Right ventricle myocardium superior (tissue), 1 donor: ENCODE measurements at regions not wholly inside any gene's neighbourhood (a gene's known extent, or its start where the extent isn't known, plus 50 kb on each side); places are given as distances from the start of the nearest gene placed in this dataset.

ENCODE experiments used
- ATAC-seq: fragments of 200-7000 bp; cut with Tn5 transposase; one replicate; pipeline ENCODE4 v1.9.1; 2020; ENCODE audit warnings: mild to moderate bottlenecking; ENCODE audit not compliant: poor library complexity
- DNase-seq: peaks from one replicate; pipeline ENCODE4 v3.0.0-alpha.2; 2020
- intact Hi-C: fragments of 100-400 bp; cut with DNase I; formaldehyde crosslinking; loops from one replicate; pipeline ENCODE4 v1.11.2; 2022
- donor health status: DM: no; HTN: yes; CAD: no; lungs with severe emphysema.

DNA sequence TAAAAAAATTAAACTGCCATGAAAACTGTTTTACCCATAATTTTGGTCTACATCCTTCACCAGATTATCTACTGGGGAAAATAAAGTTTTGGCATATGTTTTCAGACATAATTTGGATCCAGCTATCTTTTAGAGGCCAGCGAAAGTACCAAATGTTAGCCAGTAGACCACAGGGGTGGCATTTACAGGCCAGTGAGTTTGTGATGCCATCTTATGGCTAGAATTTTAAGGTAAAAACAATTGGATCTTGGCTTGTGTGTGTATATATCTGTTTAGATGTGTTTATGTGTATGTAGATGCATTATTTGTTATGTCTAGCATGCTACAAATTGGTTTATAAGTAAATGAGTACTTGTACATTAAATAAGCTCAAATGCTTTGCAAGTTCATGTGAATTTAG is 322.6 kb downstream of the ASXL3 start:
- DNase-seq (no peak), ATAC-seq (no peak)
- intact Hi-C loops = no loop called here

DNA sequence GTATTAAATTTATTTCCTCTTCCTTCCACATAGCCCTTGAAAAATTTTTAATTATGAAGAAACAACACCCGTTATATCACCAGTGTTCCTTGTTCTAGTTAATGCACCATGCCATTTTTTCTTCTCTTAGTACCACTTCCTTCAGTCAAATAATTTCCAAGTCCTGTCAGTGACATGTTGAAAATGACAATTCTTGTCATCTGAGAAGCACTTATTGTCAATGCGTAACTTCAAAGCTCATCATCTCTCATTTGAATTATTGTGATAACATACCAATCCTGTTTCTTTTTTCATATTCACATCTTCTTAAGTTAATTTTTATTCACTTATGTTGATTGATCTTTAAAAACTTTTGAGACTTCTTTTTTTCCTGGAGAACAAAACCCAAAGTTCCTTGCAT is 320.4 kb downstream of the ASXL3 start:
- intact Hi-C loops = loop anchor here (5.0 kb wide), 1 partner anchor 186 kb away; no protein-coding TSS in a partner anchor
- ATAC-seq = no peak
- no peak for DNase-seq

DNA sequence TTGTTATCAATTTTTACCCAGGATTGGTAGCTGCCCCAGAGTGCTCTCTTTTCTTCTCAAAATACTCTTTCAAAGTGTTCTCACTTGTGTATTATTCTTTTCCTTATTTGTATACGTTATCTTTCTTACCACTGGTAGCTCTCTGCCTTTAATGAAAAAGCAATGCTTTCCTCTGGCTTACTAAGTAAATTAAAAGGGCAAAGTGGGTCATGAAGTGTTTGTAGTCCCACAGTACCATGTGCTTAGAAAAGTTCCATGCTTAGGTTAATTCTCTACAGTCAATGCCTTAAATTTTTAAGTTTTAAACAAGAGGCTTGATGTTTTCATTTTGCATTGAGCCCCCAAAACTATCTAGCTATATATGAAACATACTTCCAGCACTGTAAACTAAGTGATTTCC is 300.2 kb downstream of the ASXL3 start:
- intact Hi-C loops = loop anchor here (10.0 kb wide), 1 partner anchor 57 kb away; no protein-coding TSS in a partner anchor
- ATAC-seq (no peak), DNase-seq (no peak)

DNA sequence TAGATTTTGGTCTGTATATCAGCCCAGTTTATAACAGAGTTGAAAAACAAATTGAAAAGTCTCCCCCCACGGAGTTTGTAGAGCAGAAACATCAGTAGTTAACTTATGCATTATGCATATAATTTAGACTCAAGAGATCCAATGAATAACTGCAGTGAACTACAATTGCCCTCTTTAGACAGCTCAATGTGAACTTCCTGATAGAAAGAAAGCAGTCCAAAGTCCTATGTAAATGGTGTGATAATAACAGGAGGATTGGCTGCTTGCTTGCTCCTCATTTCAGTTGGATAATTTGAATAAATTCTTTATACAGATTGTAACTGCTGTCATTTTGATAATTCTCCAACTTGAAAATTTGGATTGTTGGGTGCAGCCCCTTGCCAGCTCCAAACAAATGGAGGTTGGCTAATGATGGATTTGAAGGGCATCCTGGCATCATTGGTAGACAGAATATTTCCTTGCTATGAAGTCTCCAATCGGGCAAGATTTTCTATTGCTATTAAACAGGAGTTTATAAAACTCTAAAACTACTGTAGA is 297.1 kb downstream of the ASXL3 start:
- DNase-seq (no peak), ATAC-seq (no peak)
- intact Hi-C loops = loop anchor here (10.0 kb wide), 1 partner anchor 60 kb away; no protein-coding TSS in a partner anchor

DNA sequence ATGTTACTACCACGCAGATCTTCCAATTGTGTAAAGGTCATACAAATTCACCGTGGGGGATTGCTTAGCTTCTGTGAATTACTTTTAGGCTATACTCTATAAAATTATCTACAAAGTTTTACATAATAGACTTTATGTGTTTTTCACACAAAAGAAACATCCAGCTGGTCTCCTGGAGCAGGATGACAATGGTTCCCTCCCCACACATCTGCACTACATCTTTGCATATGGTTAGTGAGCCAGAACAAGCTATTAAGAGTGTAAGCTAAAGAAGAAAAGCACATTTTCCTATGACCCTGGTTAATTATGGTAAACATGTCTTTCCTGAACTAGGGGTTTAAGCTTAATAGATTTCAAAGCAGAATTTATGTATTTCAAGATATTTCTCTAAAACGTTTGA is 295.1 kb downstream of the ASXL3 start:
- DNase-seq = no peak
- no peak for ATAC-seq
- intact Hi-C loops = loop anchor here (10.0 kb wide), 1 partner anchor 62 kb away; no protein-coding TSS in a partner anchor

DNA sequence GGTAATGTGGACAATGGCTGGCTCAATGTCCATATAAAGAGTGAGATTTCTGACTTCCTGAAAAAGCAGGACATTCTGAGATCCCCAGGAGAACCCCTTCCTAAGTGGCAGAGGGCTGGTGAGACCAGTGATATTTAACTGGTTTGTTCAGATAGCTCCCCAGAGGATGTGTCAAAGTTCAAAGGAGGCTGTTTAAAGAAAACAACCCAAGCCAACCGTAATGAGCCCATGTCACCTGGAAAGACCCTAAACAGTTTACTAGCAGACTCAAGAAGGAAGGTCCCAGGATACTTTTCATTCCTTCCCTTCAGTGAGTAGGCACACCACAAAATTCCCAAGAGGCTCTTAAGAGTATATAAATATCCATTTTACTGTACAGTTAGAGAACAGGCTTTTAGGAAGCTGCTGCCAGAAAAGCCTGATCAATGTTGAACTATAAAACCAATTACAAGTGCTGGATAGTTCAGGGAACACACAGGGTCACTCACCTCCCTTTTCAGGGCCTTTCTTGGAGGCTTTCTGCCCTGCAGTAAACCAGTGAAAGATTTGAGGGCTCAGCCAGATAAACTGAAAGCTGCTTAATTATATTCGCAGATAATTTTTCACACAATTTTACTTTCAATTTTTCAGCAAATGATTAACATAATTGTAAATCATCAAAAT is 293.5 kb downstream of the ASXL3 start:
- intact Hi-C loops = loop anchor here (10.0 kb wide), 1 partner anchor 63 kb away; no protein-coding TSS in a partner anchor
- DNase-seq = no peak
- no peak for ATAC-seq

DNA sequence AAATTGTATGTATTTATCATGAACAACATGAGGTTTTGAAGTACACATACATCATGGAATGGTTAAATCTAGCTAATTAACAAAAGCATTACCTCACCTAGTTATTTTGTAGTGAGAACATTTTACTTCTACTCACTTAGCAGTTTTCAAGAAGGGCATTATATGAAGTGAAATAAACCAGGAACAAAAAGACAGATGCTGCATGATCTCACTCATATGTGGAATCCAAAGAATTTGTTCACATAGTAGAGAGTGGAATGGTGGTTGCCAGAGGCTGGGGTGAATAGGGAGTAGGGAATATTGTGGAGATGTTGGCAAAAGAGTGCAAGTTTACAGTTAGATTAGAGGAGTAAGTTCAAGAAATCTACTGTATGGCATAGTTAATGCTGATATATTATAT is 292.0 kb downstream of the ASXL3 start:
- ATAC-seq (no peak), DNase-seq (no peak)
- intact Hi-C loops = loop anchor here (10.0 kb wide), 1 partner anchor 65 kb away; no protein-coding TSS in a partner anchor

DNA sequence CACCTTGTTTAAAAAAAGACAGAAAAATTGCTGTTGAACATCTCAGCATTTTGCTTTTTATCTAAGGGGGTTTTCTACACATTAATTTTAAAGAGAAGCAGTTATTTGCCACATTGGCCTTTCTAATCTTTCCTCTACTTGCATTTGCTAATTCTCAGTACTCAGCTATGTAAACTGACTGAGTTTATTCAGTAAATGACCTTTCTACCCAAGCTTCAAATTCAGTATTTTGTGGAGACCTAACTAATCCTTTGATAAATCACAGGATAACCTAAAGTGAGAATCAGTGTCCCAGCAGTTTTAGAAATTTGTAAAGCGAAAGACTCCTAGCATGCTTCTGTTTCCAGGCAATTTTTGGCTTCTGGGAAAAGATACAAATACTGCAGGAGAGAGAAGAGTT is 288.4 kb downstream of the ASXL3 start:
- no peak for ATAC-seq
- no peak for DNase-seq
- intact Hi-C loops = no loop called here

DNA sequence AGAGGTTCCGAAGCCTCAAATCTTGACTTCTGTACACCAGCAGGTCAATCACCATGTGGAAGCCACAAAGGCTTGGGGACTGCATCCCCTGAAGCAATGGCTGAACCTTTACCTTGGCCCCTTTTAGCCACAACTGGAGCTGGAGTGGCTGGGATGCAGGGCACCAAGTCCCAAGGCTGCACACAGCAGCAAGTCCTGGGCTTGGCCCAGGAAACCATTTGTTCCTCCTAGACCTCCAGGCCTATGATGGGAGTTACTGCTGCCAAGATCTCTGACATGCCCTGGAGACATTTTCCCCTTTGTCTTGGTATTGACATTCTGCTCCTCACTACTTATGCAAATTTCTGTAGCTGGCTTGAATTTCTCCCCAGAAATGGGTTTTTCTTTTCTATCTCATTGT is 285.9 kb downstream of the ASXL3 start:
- no peak for ATAC-seq
- intact Hi-C loops = no loop called here
- no peak for DNase-seq

DNA sequence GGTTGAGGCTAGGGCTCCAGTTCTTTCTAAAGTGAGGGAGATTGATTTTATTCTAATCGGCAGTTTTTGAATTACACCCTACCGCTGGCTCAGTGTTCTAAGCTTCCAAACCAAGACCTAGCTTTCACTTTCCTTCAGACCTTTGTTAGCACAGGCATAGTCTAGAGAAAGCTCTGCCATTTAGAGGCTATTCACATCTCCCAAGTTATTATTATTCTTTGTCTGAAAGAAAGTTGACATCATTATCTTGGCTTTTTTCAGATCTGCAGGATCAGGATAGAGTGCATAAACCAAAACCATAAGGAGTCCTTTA is 276.8 kb downstream of the ASXL3 start:
- DNase-seq (no peak), ATAC-seq (no peak)
- intact Hi-C loops = no loop called here

DNA sequence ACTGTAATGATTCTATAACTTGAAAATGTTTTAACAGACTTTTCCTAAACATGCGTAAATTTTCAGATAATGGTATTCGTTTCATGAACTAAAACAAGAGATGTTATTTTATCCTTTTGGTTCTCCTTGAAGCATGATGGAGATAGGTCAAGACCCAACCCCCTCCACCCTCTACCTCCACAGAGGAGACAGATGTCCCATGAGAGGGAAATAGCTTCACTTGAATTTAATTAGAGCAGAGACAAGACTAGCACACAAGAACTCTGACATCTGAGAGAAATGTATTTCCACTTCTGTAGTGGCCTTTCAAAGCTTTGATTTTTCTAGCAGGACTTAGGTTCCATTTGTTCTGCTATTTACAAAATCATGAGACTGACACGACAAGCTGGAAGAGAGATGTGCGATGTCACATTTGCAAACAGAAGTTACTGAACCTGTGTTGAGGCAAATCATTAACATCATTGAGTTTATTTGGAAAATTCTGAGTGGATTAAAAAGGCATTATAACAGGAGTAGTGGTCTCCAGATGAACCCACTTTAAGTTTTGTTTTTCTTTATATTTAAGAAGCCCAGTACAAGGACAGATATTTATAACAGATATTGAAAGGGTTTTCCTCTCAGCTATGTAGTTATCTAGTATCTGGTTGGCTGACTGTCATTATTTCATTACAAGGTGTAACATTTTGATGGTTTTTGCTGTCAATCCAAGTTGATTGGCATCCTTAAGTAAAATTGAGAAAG is 276.2 kb downstream of the ASXL3 start:
- intact Hi-C loops = no loop called here
- no peak for DNase-seq
- no peak for ATAC-seq

DNA sequence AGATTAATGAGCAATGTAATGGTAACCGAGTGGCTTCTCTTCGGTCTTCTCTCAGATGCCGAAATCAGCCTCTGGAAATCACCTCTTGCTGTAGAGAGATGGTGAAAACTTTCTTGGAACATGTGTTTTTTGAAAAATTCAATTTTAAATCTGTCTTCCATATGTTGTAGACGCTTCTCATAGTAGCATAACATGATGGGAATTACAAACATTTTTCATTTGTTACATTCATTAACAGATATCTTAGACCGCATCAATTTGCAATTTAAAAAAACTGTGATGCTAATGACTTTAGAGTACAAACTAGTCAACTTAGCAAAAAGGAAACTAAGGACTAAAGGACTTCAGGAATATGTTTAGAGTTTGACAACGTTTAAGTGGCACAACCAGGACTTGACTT is 275.2 kb downstream of the ASXL3 start:
- ATAC-seq (no peak), DNase-seq (no peak)
- intact Hi-C loops = no loop called here

DNA sequence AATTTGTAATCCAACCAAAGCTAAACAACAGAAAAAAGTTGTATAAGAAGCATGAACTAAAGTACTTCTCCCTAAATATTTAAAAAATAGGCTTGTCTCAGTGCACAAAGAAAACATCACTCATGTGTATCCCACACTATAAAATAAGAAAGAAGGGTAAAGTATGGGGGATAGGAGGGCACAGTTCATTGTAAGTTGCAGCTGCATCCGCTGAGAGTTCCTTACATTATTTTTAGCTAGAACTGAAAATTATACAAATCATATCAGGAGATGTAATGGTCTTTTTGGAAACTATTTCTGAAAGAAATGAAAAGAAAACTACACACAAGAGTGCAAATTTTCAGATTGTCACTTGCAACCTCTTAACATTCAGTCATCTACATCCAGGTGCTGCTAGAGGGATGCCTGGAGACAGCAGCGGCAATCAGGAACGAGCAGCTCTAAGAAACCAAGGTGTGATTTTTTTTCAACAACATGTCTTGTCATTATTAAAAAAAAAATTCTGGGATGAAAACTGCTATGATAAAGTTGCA is 273.6 kb downstream of the ASXL3 start:
- intact Hi-C loops = no loop called here
- ATAC-seq = no peak
- no peak for DNase-seq

DNA sequence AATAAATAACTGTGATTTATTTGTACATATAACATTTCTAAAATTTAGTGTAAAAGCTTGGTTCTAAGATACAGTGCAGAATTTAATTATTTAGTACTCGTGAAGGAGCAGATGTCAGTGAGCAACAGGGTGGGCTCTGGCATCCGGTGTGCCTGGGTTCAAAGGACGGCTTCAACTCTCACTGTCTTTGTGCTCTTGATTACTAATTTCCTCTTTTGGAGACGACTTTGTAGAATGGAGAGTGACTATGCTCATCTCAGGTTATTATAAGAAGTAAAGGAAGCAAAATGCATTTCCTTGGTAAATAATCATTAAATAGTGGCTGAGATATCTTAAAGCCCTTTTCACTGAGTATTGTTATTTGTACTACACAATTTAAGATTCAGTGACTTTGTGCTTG is 271.7 kb downstream of the ASXL3 start:
- ATAC-seq (no peak), DNase-seq (no peak)
- intact Hi-C loops = no loop called here

DNA sequence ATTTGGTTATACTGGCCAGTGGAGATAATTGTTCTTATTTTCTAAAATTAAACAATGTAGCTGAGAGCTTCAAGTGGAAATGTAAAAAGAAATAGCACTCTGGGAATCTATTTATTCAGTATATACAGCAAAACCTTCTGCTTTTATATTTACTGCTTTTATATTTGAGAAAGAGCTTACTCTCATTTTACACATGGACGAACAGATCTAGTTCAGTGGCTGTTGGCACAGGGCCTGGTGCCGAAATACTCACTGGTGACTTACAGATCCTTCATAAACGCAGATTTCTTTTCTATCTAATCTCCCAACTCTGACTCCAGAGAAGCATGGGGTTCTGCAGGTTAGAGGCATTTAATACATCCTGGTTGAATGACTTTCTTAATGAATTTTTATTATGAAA is 266.2 kb downstream of the ASXL3 start:
- DNase-seq (no peak), ATAC-seq (no peak)
- intact Hi-C loops = no loop called here

DNA sequence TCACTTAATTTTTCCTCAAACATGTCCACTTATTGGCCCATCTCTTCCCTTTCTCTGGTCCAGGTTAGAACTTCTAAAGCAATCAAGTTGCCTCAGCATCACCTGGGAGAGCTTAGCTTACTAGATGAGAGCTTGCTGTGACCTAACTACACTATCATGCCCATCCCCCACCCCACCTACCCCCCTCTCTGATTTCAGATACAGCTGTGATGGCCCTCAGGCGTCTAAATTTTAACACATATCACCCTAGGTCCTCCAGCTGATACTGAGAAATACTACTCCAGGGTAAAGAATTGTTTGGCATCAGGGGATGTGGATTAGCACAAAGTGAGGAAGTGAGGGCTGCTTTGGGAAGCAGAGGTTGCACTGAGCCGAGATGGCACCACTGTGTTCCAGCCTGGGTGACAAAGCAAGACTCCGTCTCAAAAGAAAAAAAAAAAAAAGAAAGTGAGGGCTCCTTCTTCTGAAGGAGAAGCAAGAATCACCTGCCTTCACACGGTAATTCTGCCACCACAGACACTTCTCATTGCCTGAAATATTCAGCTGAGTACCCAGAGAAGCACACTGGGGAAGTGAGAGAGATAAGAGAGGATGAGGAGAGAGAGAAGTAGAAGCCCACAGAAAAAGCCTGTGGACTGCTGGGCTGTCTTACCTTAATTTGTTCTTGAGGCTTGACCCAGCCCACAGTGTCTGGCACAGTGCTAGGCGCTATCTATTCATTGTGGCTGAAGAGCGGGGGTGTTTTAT is 263.4 kb downstream of the ASXL3 start:
- intact Hi-C loops = no loop called here
- no peak for ATAC-seq
- DNase-seq = no peak

DNA sequence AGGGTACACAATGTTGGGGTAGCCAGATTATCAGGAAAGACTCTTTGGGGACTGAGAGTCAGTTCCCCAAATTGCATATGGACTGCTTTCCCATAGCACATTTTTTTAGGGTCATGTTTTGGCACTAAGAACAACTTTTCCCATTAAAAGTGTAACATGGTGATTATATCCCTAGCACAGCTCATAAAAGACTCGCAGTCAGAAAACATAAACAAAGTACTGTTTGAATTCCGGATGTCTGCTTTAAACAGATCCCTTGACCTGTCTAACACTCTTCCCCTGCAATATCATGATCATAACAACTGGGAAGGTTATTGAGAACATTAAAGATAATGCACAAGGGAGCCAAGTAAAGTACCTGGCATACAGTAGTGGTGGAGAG is 262.2 kb downstream of the ASXL3 start:
- no peak for DNase-seq
- no peak for ATAC-seq
- intact Hi-C loops = no loop called here

DNA sequence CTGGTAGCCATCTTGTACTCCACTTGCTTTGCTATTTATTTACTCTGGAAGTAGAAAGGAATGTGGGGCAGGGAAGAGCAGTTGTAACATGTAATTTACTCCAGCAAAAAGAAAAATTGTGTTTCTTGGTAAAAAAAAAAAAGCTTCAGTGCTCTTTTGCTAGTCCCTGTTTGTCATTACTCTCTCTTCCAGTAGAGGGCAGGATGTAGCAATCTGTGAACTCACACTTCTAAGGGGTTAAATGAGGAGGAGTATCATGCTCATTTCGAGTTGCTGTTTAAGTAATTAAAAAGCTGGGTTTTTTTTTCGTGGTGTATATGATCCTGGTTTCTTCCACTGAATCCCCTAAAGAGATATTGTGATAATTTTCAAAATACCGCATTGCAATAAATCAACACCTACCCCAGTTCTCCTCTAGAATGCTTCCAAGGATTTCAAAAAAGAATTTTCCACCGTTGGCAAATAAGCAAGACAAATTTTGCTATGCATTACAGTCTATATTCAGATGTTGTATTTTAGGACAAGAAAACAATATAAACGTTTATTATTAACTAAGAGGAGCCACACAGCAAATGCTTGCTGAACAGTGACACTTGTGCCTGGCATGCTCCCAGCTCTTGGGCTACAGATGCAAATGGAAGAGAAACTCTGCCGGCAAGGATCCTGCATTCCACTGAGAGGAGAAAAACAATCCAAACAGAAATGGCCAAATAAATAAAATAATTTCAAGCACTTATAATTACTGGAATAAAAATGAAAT is 261.6 kb downstream of the ASXL3 start:
- intact Hi-C loops = no loop called here
- no peak for ATAC-seq
- DNase-seq = no peak

DNA sequence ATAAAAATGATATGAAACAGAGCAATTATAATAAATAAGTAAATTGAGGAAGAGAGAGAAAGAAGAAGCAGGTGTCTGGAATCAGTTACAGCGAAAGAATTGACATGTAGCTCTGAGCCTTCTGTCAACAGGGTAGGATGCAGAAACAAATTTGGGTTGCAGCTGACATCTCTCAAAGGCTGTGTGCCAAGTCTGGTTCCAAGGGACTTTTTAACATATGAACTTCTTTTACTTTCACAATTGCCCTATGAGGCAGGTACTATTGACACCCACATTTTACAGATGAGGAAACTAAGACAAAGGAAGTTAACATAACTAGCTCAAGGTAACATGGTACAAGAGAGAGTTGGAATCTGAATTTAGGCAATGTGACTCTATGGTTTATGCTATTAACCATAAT is 260.0 kb downstream of the ASXL3 start:
- no peak for DNase-seq
- intact Hi-C loops = no loop called here
- no peak for ATAC-seq
